HEK293T (cell line): ENCODE measurements at regions not wholly inside any gene's neighbourhood (a gene's known extent, or its start where the extent isn't known, plus 50 kb on each side); places are given as distances from the start of the nearest gene placed in this dataset.

ENCODE experiments used
- ARNT ChIP-seq: fragments of 450-650 bp; IDR thresholded peaks from 2 replicates; pipeline ENCODE4 v1.6.1; 2017; ENCODE audit warnings: mild to moderate bottlenecking
- BHLHE40 ChIP-seq: fragments of 450-650 bp; IDR thresholded peaks from 2 replicates; pipeline ENCODE4 v1.6.1; 2016; ENCODE audit warnings: mild to moderate bottlenecking, moderate library complexity, borderline replicate concordance
- ELF4 ChIP-seq: fragments of 450-650 bp; IDR thresholded peaks from 2 replicates; pipeline ENCODE4 v1.6.1; 2017; ENCODE audit warnings: antibody characterized with exemption
- FOXK2 ChIP-seq: fragments of 450-650 bp; IDR thresholded peaks from 2 replicates; pipeline ENCODE4 v1.6.1; 2016; ENCODE audit warnings: mild to moderate bottlenecking
- FOXM1 ChIP-seq: fragments of 450-650 bp; IDR thresholded peaks from 2 replicates; pipeline ENCODE4 v1.6.1; 2017; ENCODE audit warnings: mild to moderate bottlenecking, borderline replicate concordance
- L3MBTL2 ChIP-seq: fragments of 450-650 bp; conservative IDR thresholded peaks from 2 replicates; pipeline ENCODE4 v1.6.1; 2016; ENCODE audit warnings: mild to moderate bottlenecking
- PKNOX1 ChIP-seq: fragments of 450-650 bp; IDR thresholded peaks from 2 replicates; pipeline ENCODE4 v1.6.1; 2016
- SP1 ChIP-seq: fragments of 450-650 bp; IDR thresholded peaks from 2 replicates; pipeline ENCODE4 v1.6.1; 2017
- SUZ12 ChIP-seq: fragments of 450-650 bp; IDR thresholded peaks from 2 replicates; pipeline ENCODE4 v1.6.1; 2016; ENCODE audit warnings: mild to moderate bottlenecking
- ZNF384 ChIP-seq: fragments of 450-650 bp; IDR thresholded peaks from 2 replicates; pipeline ENCODE4 v1.6.1; 2016

DNA sequence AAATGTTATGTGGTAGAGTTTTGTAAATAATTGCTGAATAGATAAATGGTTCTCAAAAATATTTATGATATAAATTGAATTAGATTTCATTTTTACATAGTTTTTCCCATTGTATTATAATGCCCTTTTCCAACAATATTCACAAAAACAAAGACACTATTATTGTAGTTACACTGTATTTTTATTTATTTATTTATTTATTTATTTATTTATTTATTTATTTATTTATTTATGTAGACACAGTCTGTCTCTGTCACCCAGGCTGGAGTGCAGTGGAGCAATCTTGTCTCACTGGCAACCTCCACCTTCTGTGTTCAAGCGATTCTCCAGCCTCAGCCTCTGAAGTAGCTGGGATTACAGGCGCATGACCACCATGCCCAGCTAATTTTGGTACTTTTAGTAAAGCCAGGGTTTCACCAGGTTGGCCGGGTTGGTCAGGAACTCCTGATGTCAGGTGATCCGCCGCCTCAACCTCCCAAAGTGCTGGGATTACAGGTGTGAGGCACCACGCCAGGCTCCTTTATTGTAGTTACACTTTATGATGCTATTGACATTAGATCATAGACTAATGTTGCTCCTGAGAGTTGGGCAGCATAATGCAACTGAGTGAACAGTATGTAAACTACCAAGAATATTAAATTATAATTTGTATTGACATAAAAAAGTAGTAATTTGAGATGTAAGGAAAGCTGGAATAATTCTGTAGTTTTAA lies 1430.0 kb upstream of the PRMT6 start:
- no peak for TF ChIP-seq BHLHE40
- TF ChIP-seq FOXM1 = no peak
- TF ChIP-seq SUZ12 = no peak
- TF ChIP-seq ZNF384 = no peak
- no peak for TF ChIP-seq SP1
- TF ChIP-seq L3MBTL2 = no peak
- no peak for TF ChIP-seq ARNT
- no peak for TF ChIP-seq FOXK2
- TF ChIP-seq ELF4 = no peak
- TF ChIP-seq PKNOX1 = no peak
